HL-60 (cell line): ENCODE measurements at regions not wholly inside any gene's neighbourhood (a gene's known extent, or its start where the extent isn't known, plus 50 kb on each side); places are given as distances from the start of the nearest gene placed in this dataset.

Experiments
- CTCF ChIP-seq: IDR thresholded peaks from one replicate; pipeline ENCODE4 v1.5.1; 2011; ENCODE audit warnings: low read length, control low read depth, inconsistent platforms; ENCODE audit not compliant: insufficient read depth
- GABPA ChIP-seq: IDR thresholded peaks from 2 replicates; pipeline ENCODE4 v1.6.1; 2012; ENCODE audit warnings: low read depth
- POLR2AphosphoS5 ChIP-seq: IDR thresholded peaks from 2 replicates; pipeline ENCODE4 v1.6.1; 2012; ENCODE audit warnings: low read depth
- REST ChIP-seq: IDR thresholded peaks from 2 replicates; pipeline ENCODE4 v1.6.1; 2012; ENCODE audit warnings: low read depth; ENCODE audit not compliant: insufficient replicate concordance

GRCh38 chr18:5639131-5639530 lies 95.3 kb upstream of the EPB41L3 start:
- no peak for TF ChIP-seq POLR2AphosphoS5
- TF ChIP-seq CTCF, result no peak
- no peak for TF ChIP-seq GABPA
- no peak for TF ChIP-seq REST
